ENCODE measurements at regions not wholly inside any gene's neighbourhood (a gene's known extent, or its start where the extent isn't known, plus 50 kb on each side); places are given as distances from the start of the nearest gene placed in this dataset.

DNA sequence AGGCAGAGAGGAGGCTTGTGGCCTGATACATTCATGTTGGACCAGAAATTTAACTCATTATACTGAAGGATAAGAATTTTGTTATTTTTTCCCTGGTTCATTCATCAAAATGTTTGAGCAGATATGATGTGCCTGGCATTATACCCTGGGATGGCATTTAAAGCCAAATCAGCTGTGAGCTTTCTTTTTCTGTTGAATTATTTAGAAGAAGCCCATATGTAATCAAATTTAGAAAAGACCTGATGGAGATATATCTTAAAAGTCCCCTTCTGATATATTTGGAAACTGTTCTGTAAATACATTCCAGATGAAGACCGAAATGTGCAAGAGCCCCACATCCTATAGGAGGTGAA, 743.1 kb upstream of the HS6ST1 start:
- DNase-seq: no peak

DNA sequence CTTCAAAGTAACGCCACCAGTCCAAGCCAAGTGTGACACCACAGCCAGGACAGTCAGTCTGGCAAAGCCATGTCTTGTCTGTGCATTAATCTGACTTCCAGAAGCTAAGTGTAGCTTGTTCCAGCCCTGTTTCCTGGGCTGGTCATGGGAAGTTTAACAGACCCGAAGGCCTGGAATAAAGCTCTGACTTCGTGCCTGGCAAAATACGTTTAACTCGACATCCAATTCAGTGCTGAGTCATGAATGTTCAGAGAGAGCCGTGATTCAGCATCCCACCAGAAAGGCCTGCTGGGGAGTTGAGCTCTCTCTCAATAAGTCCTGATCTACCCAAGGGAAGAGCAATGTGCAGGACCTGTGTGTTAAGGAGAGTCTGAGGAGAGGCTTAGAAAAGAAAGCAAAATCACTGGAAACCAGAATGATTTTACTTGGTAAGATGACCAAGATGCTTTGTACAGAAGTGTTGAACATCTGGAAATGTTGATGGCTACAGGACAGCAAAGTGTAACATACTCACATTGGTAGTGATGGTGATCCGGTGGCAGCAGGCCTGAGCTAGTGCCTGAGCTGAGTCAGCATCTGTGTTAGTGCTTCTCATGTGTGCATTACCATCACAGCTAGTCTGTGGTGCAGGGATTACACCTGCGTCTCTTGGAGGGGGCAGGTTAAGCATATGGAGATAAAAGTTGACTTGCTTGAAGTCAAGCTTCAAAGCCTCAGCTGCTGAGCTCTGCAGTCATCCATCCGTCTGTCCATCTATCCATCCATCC, 743.7 kb upstream of the HS6ST1 start:
- DNase-seq: no peak

- DNase-seq: no peak
Observed at GRCh38 chr2:129067070-129067469, 748.4 kb upstream of the HS6ST1 start.

- no peak for DNase-seq
Observed at GRCh38 chr2:129067953-129068352, 749.3 kb upstream of the HS6ST1 start.

DNA sequence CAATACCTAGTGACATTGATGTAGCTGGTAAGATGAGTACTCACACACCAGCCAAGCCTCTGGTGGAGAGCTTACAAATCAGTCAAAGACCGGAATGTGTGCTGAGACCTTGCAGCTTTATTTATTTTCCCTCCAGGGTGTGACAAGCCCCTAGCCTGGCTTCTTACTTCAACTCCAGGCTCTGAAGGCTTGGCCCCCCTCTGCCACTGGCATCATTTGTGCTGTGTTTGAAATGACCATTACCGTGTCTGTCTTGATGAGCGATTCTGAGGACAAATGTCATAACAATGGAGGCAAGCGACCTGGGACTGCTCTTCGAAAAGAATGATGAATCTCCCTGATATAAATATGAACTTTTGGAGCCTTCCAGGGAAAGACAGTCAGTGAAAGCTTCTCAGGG, 749.9 kb upstream of the HS6ST1 start:
- DNase-seq: no peak

GRCh38 chr2:129069875-129070594, 751.4 kb upstream of the HS6ST1 start:
- no peak for DNase-seq

- peak; percentile 85 for DNase-seq
Observed at GRCh38 chr2:129070663-129071062, 752.0 kb upstream of the HS6ST1 start.

- no peak for DNase-seq
Observed at GRCh38 chr2:129071531-129071930, 752.9 kb upstream of the HS6ST1 start.

DNA sequence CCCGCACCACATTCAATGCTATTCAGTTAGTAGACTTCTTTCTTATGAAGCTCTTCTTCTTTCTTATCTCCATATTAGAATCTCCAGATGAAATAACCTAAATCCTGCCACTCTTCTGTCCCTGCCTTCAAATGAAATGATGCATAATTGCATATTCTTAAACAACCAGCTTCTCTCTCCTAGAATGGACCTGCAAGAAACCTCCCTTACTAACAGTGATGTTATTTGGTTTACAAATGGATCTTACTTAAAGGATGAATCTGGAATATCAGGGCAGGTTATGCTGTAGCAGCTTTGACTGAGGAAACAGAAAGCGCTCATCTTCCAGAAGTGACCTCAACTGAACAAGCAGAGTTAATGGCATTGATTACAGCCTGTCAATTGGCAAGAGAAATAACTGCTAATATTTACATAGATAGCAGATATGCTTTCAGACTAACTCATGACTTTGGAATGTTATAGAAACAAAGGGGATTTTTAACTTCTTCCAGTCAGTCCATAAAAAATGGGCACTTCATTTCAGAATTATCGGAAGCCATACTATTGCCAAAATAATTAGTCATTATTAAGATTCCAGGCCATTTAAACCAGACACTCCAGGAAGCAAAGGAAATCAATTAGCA, 755.7 kb upstream of the HS6ST1 start:
- no peak for DNase-seq

GRCh38 chr2:129078548-129078947, 759.9 kb upstream of the HS6ST1 start:
- DNase-seq: no peak

- no peak for DNase-seq
Observed at GRCh38 chr2:129080715-129081476, 762.2 kb upstream of the HS6ST1 start.

- no peak for DNase-seq
Observed at GRCh38 chr2:129085386-129085785, 766.7 kb upstream of the HS6ST1 start.

DNA sequence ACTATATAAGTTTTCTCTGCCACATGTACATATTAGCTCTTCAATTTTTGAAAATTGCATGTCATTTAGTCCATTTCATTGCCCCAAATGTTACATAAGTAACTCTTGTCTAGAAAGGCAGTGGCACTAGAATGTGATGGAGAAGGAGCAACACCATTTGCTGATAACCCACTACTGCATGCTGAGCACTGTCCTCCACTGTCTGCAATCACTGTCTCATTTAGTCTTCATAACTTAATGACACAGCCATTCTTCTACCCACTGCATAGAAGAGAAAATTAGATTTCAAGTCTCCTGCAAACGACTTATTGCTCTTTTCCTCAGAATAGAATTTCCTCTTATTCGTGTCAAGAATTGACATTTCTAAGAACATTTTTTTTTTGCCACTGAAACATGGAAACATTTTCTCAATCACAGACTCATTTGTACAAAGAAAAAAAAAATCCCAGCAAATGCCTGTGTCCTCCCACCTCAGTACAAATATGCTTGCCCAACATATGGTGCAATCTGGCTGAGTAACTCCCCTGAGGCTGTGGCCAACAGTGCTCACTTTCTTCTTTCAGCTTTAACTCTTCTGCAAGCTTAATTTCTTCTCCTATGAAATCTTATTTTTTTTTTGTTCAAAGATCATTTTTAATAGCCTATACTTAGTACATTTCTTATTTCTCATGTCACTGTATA, 768.6 kb upstream of the HS6ST1 start:
- peak; percentile 90 for DNase-seq

DNA sequence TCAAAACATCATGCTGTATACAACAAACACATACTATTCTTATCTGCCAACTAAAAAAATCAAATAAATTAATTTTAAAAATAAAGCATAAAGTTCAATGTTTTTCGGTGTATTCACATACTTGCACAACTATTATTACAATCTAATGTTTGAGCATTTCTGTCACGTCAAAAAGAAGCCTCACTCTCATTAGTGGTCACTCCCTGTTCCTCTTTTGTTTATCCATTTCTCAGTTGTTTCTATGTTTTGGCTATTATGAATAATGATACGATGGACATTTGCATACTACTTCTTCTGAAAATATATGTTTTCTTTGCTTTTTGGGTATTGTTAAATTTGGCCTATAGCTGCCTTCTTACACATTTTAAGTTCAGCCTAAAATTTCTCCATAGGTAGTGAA, 773.0 kb upstream of the HS6ST1 start:
- no peak for DNase-seq

DNA sequence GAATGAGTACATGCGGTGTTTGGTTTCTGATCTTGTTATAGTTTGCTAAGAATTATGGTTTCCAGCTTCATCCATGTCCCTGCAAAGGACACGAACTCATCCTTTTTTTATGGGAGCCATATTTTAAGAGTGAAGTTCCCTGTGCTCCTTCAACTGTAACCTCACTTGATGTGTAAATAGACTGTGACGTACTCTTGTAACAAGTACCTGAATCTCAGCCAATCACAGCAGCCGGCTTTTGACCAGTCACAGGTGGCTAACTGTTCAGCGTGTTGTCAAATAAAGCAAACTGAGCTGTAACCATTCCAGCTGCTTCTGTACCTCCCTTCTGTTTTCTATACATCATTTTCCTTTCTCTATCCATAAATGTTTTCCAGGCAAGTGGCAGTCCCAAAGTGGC, 774.3 kb upstream of the HS6ST1 start:
- peak; percentile 97 for DNase-seq

- DNase-seq: no peak
Observed at GRCh38 chr2:129101186-129101585, 782.5 kb upstream of the HS6ST1 start.

DNA sequence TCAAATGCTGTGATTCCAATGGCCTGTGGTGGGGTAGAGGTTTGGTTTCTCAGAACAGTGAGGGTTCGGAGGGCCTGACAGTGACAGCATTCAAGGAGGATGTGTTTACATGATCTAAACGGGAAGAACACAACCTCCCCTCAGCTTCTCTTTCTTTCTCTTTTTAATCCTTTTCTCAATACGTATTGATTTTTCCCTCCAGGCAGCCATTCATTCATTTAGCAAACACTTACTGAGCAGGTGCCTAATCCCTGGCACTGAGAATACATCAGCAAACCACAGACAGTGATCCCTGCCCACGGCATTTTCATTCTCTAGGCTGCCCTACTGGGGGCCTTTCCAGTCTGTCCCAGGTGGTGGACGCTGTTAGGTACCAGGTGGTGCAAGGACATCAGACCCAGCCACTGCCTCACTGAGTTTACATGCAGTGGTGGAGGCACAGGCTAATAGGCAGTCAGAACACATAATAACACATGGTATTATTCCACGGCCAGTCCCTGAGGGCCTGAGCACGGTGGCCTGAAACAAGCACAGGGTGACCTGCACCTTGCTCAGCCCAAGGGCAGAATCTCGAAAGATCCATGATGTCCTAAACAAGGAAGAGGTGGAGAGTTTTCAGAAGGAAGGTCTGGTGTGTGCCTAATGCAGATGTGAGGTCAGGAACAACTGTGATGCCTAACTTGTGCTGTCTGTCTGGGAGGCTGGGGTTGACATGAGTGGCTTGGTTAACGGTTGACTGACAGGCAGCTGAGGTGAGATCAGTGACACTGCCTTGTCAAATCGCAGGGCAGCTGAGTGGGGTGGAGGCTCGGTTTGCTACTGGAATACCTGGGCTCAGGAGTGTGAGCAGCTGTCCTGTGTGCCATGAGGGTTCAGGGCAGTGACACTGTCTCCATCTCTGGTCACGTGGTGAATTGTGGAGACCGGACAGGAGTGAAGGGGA, 785.5 kb upstream of the HS6ST1 start:
- DNase-seq: no peak

- no peak for DNase-seq
Observed at GRCh38 chr2:129112181-129112580, 793.5 kb upstream of the HS6ST1 start.

GRCh38 chr2:129113776-129114175, 795.1 kb upstream of the HS6ST1 start:
- no peak for DNase-seq

- no peak for DNase-seq
Observed at GRCh38 chr2:129117434-129117833, 798.8 kb upstream of the HS6ST1 start.

- DNase-seq: no peak
Observed at GRCh38 chr2:129118296-129118695, 799.6 kb upstream of the HS6ST1 start.

- no peak for DNase-seq
Observed at GRCh38 chr2:129129087-129129486, 810.4 kb upstream of the HS6ST1 start.

Measured in NCI-H2171 treated with DMSO at 0.1 percent for 48 hours (cell line).